B cell (primary cell): ENCODE measurements at regions not wholly inside any gene's neighbourhood (a gene's known extent, or its start where the extent isn't known, plus 50 kb on each side); places are given as distances from the start of the nearest gene placed in this dataset.

Experiments
- ATAC-seq: fragments of 200-7000 bp; cut with Tn5 transposase; one replicate; pipeline ENCODE4 v1.10.0; 2021; ENCODE audit warnings: low read depth, mild to moderate bottlenecking, moderate number of reproducible peaks, moderate library complexity
- CTCF ChIA-PET: fragments of 350-600 bp; sonication (Branson Sonifier 250); formaldehyde crosslinking; loops from one replicate; lab custom pipeline; 2021; ENCODE audit warnings: antibody characterized with exemption, inconsistent platforms; lab: Charles Lee
- POLR2A ChIA-PET: fragments of 350-600 bp; sonication (Branson Sonifier 250); formaldehyde crosslinking; loops from one replicate; lab custom pipeline; 2021; ENCODE audit warnings: antibody characterized with exemption; lab: Charles Lee
- DNase-seq: peaks from one replicate; pipeline ENCODE4 v3.0.0; 2013
- H2AFZ ChIP-seq: 2 replicates; pipeline ENCODE4 v1.6.1; 2012; ENCODE audit warnings: mild to moderate bottlenecking, low read depth, low read length; ENCODE audit not compliant: insufficient read depth, poor library complexity, severe bottlenecking
- H3K27ac ChIP-seq, 2 donors: 1 replicate in 1 of 2; 2 replicates in 1 of 2; pipeline ENCODE4 v1.5.1; 2012 to 2013; ENCODE audit warnings: low read length in 2 of 2, mild to moderate bottlenecking in 2 of 2, moderate library complexity in 1 of 2
- H3K27me3 ChIP-seq, 4 experiments: fragments of 200-600 bp in 1 of 4; sonication (generic) in 1 of 4; replicated peaks in 1 of 4; 1 replicate in 2 of 4; 2 replicates in 2 of 4; pipeline versions ENCODE4 v1.6.1 to v1.7.0; 2013 to 2016; ENCODE audit warnings: low read length in 3 of 4, mild to moderate bottlenecking in 2 of 4, mixed read lengths in 1 of 4, moderate library complexity in 1 of 4; ENCODE audit not compliant: insufficient read depth in 4 of 4, control insufficient read depth in 3 of 4; ENCODE audit errors: control extremely low read depth in 1 of 4
- H3K36me3 ChIP-seq, 2 experiments: replicated peaks in 1 of 2; 1 replicate in 1 of 2; 2 replicates in 1 of 2; pipeline versions ENCODE4 v1.6.1 to v1.7.1; 2013; ENCODE audit warnings: low read length in 1 of 2; ENCODE audit not compliant: insufficient read depth in 2 of 2, control insufficient read depth in 1 of 2; ENCODE audit errors: control extremely low read depth in 1 of 2, extremely low read depth in 1 of 2
- H3K4me1 ChIP-seq, 2 donors: fragments of 200-600 bp in 1 of 2; sonication (generic) in 1 of 2; 1 replicate in 1 of 2; 2 replicates in 1 of 2; pipeline versions ENCODE4 v1.5.1 to v1.6.1; 2013 to 2017; ENCODE audit warnings: low read length in 2 of 2; ENCODE audit not compliant: control insufficient read depth in 2 of 2, insufficient read depth in 2 of 2
- H3K4me2 ChIP-seq: replicated peaks from 2 replicates; pipeline ENCODE3; 2012; ENCODE audit warnings: mild to moderate bottlenecking, low read depth, low read length; ENCODE audit not compliant: poor library complexity, severe bottlenecking
- H3K4me3 ChIP-seq, 5 experiments: fragments of 200-600 bp in 1 of 5; sonication (generic) in 1 of 5; 1 replicate in 3 of 5; 2 replicates in 2 of 5; pipeline versions ENCODE4 v1.5.1 to v1.7.0; 2011 to 2016; ENCODE audit warnings: low read length in 4 of 5, mild to moderate bottlenecking in 4 of 5, low read depth in 2 of 5, control low read depth in 1 of 5, moderate library complexity in 1 of 5; ENCODE audit not compliant: insufficient read depth in 1 of 5; ENCODE audit errors: control extremely low read depth in 1 of 5, extremely low read depth in 1 of 5
- H3K79me2 ChIP-seq: fragments of 200-600 bp; sonication (generic); one replicate; pipeline ENCODE4 v1.6.0; 2016; ENCODE audit warnings: low read length; ENCODE audit not compliant: control insufficient read depth, insufficient read depth
- H3K9ac ChIP-seq: fragments of 200-600 bp; sonication (generic); 2 replicates; pipeline ENCODE4 v1.6.1; 2017; ENCODE audit warnings: mild to moderate bottlenecking, low read length, moderate library complexity
- H3K9me3 ChIP-seq, 3 donors: one replicate each; pipeline versions ENCODE4 v1.6.1 to v1.7.1; 2013; ENCODE audit warnings: low read length in 2 of 3; ENCODE audit not compliant: control insufficient read depth in 2 of 3, insufficient read depth in 1 of 3; ENCODE audit errors: control extremely low read depth in 1 of 3
- H4K20me1 ChIP-seq: 2 replicates; pipeline ENCODE4 v1.6.0; 2012; ENCODE audit warnings: mild to moderate bottlenecking, low read length; ENCODE audit not compliant: insufficient read depth, control insufficient read depth, poor library complexity, severe bottlenecking
- H3K27ac Mint-ChIP-seq: one replicate; pipeline ENCODE4 v1.8.0; 2021; ENCODE audit warnings: mixed read lengths
- H3K27me3 Mint-ChIP-seq: one replicate; pipeline ENCODE4 v1.8.0; 2021; ENCODE audit warnings: mixed read lengths
- H3K4me1 Mint-ChIP-seq: one replicate; pipeline ENCODE4 v1.8.0; 2021; ENCODE audit warnings: mixed read lengths
- H3K4me3 Mint-ChIP-seq: one replicate; pipeline ENCODE4 v1.8.0; 2021; ENCODE audit warnings: mixed read lengths
- H3K9me3 Mint-ChIP-seq: one replicate; pipeline ENCODE4 v1.8.0; 2022; ENCODE audit warnings: mixed read lengths; ENCODE audit not compliant: insufficient read depth
- CTCF ChIP-seq: fragments of 200-600 bp; IDR thresholded peaks from one replicate; pipeline ENCODE4 v1.8.0; 2022; ENCODE audit warnings: antibody characterized with exemption, mild to moderate bottlenecking
- EZH2 ChIP-seq: IDR thresholded peaks from 2 replicates; pipeline ENCODE4 v1.6.1; 2012; ENCODE audit warnings: borderline replicate concordance, low read depth, mild to moderate bottlenecking, moderate library complexity, low read length; ENCODE audit not compliant: insufficient read depth, poor library complexity, severe bottlenecking
- WGBS: methylation state at CpG from one replicate; pipeline ENCODE4 v1.1.5; 2013; ENCODE audit warnings: missing lambda C conversion rate; ENCODE audit not compliant: insufficient coverage; 5-methylcytosine and 5-hydroxymethylcytosine counted together
- intact Hi-C: fragments of 100-400 bp; cut with micrococcal nuclease; formaldehyde crosslinking; loops from one replicate; pipeline ENCODE4 v1.10.0; 2022

GRCh38 chr3:14262867-14263266 is 84.2 kb downstream of the LSM3 start:
- WGBS: 87% methylated on average over 3 of the region's 3 CpGs
- H3K27ac Mint-ChIP-seq: no peak overlapping the region
- Histone ChIP-seq H3K9me3 (peaks cover 0 to 3% (median 0%) of the 10 kb centered on the region in 3 donors), H3K4me1 (no peaks in the 10 kb centered on the region), H3K27ac (no peak overlapping the region), H3K4me3 (no peak overlapping the region), H4K20me1 (no peaks in the 10 kb centered on the region), H3K27me3 (peaks cover 0 to 7% (median under 1%) of the 10 kb centered on the region in 4 experiments), H3K36me3 (no peaks in the 10 kb centered on the region), H2AFZ (no peak overlapping the region), H3K79me2 (no peaks in the 10 kb centered on the region), H3K4me2 (no peak overlapping the region), H3K9ac (no peak overlapping the region)
- H3K4me1 Mint-ChIP-seq: no peaks in the 10 kb centered on the region
- POLR2A ChIA-PET: no interaction called here
- peaks cover 36% of the 10 kb centered on the region for H3K27me3 Mint-ChIP-seq
- no peak for TF ChIP-seq CTCF
- no peak for TF ChIP-seq EZH2
- intact Hi-C loops: no loop called here
- DNase-seq (no peak), ATAC-seq (no peak)
- no peaks in the 10 kb centered on the region for H3K9me3 Mint-ChIP-seq
- no peak overlapping the region for H3K4me3 Mint-ChIP-seq
- CTCF ChIA-PET: interaction anchor here (1.5 to 5.5 kb wide), 5 partner anchors 15 to 286 kb away, joined by 6 to 124 read pairs (median 13); no protein-coding TSS in a partner anchor

- peaks cover 0 to 6% (median 0%) of the 10 kb centered on the region in 3 donors for H3K9me3 ChIP-seq
- Mint-ChIP-seq H3K27me3 (peaks cover 36% of the 10 kb centered on the region), H3K27ac (no peak overlapping the region)
These were observed 84.8 kb downstream of the LSM3 start for GRCh38 chr3:14263317-14264005.

More at GRCh38 chr3:14263317-14264005, 84.8 kb downstream of the LSM3 start:
- no peak for TF ChIP-seq EZH2
- no peak for TF ChIP-seq CTCF
- no peak for ATAC-seq
- Histone ChIP-seq H3K79me2 (no peaks in the 10 kb centered on the region), H3K36me3 (no peaks in the 10 kb centered on the region), H3K27ac (no peak overlapping the region), H3K27me3 (peaks cover 0 to 7% (median under 1%) of the 10 kb centered on the region in 4 experiments), H3K4me1 (no peaks in the 10 kb centered on the region), H4K20me1 (no peaks in the 10 kb centered on the region), H3K4me3 (no peak overlapping the region), H3K4me2 (no peak overlapping the region), H3K9ac (no peak overlapping the region), H2AFZ (no peak overlapping the region)
- Mint-ChIP-seq H3K9me3 (no peaks in the 10 kb centered on the region), H3K4me3 (no peak overlapping the region), H3K4me1 (no peaks in the 10 kb centered on the region)
- CTCF ChIA-PET: interaction anchor here (2.7 to 5.5 kb wide), 3 partner anchors 14 to 204 kb away, joined by 13 to 124 read pairs (median 80); no protein-coding TSS in a partner anchor
- no peak for DNase-seq
- intact Hi-C loops: no loop called here
- POLR2A ChIA-PET: no interaction called here
- 88% methylated on average over 8 of the region's 9 CpGs for WGBS
